Omental fat pad (tissue), 3 donors: ENCODE measurements at regions not wholly inside any gene's neighbourhood (a gene's known extent, or its start where the extent isn't known, plus 50 kb on each side); places are given as distances from the start of the nearest gene placed in this dataset.

Experiments used
- ATAC-seq: fragments of 150-250 bp; one replicate; pipeline ENCODE4 v1.9.1; 2016; ENCODE audit warnings: mild to moderate bottlenecking, moderate library complexity; ENCODE audit not compliant: low FRiP score
- DNase-seq: peaks from one replicate; pipeline ENCODE4 v3.0.0-alpha.2; 2019; ENCODE audit warnings: low spot score
- TF ChIP-seq, protein P1 (sequence below), 3 donors: fragments of 450-650 bp; IDR thresholded peaks; one replicate each; pipeline ENCODE4 v1.5.1; 2016 to 2017; ENCODE audit warnings: antibody characterized with exemption in 3 of 3, mild to moderate bottlenecking in 3 of 3, moderate library complexity in 2 of 3

GRCh38 chr5:133825631-133826289 lies 142.7 kb downstream of the C5orf15 start:
- TF ChIP-seq, protein P1, sequence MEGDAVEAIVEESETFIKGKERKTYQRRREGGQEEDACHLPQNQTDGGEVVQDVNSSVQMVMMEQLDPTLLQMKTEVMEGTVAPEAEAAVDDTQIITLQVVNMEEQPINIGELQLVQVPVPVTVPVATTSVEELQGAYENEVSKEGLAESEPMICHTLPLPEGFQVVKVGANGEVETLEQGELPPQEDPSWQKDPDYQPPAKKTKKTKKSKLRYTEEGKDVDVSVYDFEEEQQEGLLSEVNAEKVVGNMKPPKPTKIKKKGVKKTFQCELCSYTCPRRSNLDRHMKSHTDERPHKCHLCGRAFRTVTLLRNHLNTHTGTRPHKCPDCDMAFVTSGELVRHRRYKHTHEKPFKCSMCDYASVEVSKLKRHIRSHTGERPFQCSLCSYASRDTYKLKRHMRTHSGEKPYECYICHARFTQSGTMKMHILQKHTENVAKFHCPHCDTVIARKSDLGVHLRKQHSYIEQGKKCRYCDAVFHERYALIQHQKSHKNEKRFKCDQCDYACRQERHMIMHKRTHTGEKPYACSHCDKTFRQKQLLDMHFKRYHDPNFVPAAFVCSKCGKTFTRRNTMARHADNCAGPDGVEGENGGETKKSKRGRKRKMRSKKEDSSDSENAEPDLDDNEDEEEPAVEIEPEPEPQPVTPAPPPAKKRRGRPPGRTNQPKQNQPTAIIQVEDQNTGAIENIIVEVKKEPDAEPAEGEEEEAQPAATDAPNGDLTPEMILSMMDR (IDR thresholded peaks at IDR 0.05): no peak
- ATAC-seq (no peak), DNase-seq (no peak)

GRCh38 chr5:133824661-133825254 lies 143.7 kb downstream of the C5orf15 start:
- TF ChIP-seq, protein P1 (IDR thresholded peaks at IDR 0.05): no peak
- DNase-seq (no peak), ATAC-seq (no peak)

DNA sequence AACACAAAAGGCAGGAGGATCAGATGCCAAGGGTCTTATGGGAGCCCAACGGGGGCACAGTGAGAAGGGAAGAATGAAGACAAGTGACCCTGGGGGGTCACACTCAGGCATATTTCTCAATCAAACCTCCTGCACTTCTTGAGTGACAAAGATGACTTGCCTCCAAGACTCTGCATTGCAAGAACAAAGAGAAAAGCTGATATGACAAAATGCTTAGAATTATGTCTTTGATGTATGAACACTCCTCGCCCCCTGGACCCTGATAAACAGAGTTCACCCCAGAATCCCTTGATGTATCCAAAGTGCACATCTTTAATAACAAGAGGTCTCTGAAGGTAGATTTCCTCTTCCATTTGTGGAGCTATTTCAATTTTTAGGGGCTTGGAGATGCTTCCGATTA lies 146.5 kb downstream of the C5orf15 start:
- ATAC-seq: no peak

DNA sequence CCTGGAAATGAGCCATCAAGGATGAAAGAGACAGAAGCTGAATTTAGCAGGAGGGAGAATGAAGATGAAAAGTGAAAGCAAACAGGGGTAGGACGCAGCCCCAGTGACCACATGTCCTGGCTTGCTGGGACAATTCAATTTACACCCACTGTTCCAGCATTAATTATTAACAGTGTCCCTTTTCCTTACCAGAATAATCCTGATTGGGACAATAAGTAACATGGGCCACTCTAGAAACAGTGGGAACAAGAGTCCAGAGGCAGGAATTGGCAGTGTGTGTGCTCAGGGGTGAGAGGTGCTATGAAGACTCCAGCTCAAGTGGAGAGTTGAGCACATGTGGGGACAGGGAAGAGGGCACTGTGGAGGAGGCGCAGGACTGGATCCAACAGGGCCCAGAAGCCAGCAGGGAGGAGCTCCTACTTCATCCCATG lies 147.1 kb downstream of the C5orf15 start:
- TF ChIP-seq, protein P1 (IDR thresholded peaks at IDR 0.05): no peak
- ATAC-seq (no peak), DNase-seq (no peak)

More for the DNA sequence above, 146.5 kb downstream of the C5orf15 start:
- TF ChIP-seq, protein P1 (IDR thresholded peaks at IDR 0.05): no peak
- DNase-seq: no peak

DNA sequence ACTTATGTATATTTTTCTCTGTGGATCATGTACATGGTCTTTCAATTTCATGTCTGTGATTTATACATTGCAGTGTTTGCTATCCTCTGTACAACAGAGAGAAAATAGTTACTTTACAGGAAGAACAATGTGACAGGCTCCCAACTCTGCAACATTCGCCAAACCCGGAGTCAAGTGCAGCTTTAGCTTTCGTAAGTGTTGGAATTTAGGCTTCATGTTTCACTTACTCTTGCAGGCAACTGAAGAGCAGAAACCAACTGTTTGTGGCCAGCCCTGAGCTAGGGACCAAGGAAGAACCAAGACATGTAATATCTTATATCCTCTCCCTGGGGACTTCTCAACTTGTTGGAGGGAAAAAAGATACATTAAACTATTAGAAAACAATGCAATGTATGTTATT lies 147.9 kb downstream of the C5orf15 start:
- DNase-seq (no peak), ATAC-seq (no peak)
- TF ChIP-seq, protein P1 (IDR thresholded peaks at IDR 0.05): no peak

GRCh38 chr5:133819977-133820471 lies 148.4 kb downstream of the C5orf15 start:
- DNase-seq (no peak), ATAC-seq (no peak)
- TF ChIP-seq, protein P1 (IDR thresholded peaks at IDR 0.05): no peak
